Heart left ventricle (tissue), 16 donors: ENCODE measurements at regions not wholly inside any gene's neighbourhood (a gene's known extent, or its start where the extent isn't known, plus 50 kb on each side); places are given as distances from the start of the nearest gene placed in this dataset.

Experiments used
- ATAC-seq, 4 donors: fragments of 200-7000 bp; cut with Tn5 transposase; one replicate each; pipeline ENCODE4 v1.9.1; 2020 to 2022; ENCODE audit warnings: moderate library complexity in 4 of 4, mild to moderate bottlenecking in 3 of 4, moderate number of reproducible peaks in 1 of 4
- DNase-seq, 5 donors: peaks; one replicate each; pipeline ENCODE4 v3.0.0-alpha.2; 2020
- H3K27ac ChIP-seq, 12 donors: fragments of 200-600 bp; sonication (generic) in 4 of 12; one replicate each; pipeline versions ENCODE4 v1.5.0 to v1.8.0; 2016 to 2022; ENCODE audit warnings: mild to moderate bottlenecking in 2 of 12
- H3K27me3 ChIP-seq, 9 donors: fragments of 200-600 bp; sonication (generic) in 2 of 9; one replicate each; pipeline versions ENCODE4 v1.5.1 to v1.8.0; 2016 to 2022; ENCODE audit warnings: mild to moderate bottlenecking in 3 of 9
- H3K36me3 ChIP-seq, 9 donors: fragments of 200-600 bp; sonication (generic) in 2 of 9; one replicate each; pipeline versions ENCODE4 v1.5.0 to v1.8.0; 2018 to 2022; ENCODE audit warnings: mild to moderate bottlenecking in 2 of 9
- H3K4me1 ChIP-seq, 12 donors: fragments of 200-600 bp; sonication (generic) in 4 of 12; one replicate each; pipeline versions ENCODE4 v1.5.0 to v1.8.0; 2016 to 2022; ENCODE audit warnings: mild to moderate bottlenecking in 3 of 12
- H3K4me3 ChIP-seq, 12 donors: fragments of 200-600 bp; sonication (generic) in 4 of 12; one replicate each; pipeline versions ENCODE4 v1.5.0 to v1.8.0; 2017 to 2022; ENCODE audit warnings: mild to moderate bottlenecking in 9 of 12, moderate library complexity in 4 of 12
- H3K9me3 ChIP-seq, 12 donors: fragments of 200-600 bp; sonication (generic) in 4 of 12; one replicate each; pipeline versions ENCODE4 v1.5.0 to v1.8.0; 2016 to 2022; ENCODE audit warnings: mild to moderate bottlenecking in 1 of 12
- POLR2A ChIP-seq, 2 donors: fragments of 450-650 bp; IDR thresholded peaks; one replicate each; pipeline ENCODE4 v1.6.1; 2017; ENCODE audit warnings: antibody characterized with exemption in 2 of 2, mild to moderate bottlenecking in 2 of 2, moderate library complexity in 2 of 2
- WGBS, 4 donors: extraction: QIAGEN DNeasy Blood & Tissue Kit in 2 of 4; methylation state at CpG; one replicate each; pipeline versions ENCODE4 v1.1.5 to v1.1.7; 2013 to 2018; 5-methylcytosine and 5-hydroxymethylcytosine counted together
- intact Hi-C, 10 donors: fragments of 100-400 bp; cut with DNase I; formaldehyde crosslinking; loops; one replicate each; pipeline versions ENCODE4 v1.11.1 to v1.14.2; 2022
- TF ChIP-seq, protein P1 (sequence below), 12 donors: fragments of 200-600 bp; sonication (generic) in 4 of 12; IDR thresholded peaks; one replicate each; pipeline versions ENCODE4 v1.5.0 to v1.8.0; 2018 to 2022; ENCODE audit warnings: antibody characterized with exemption in 12 of 12, mild to moderate bottlenecking in 5 of 12
- donor health status: ischemic (EF 13 %, LVEDD 7.1; RV severe dilation, severe dysfunction).
- donor health status: healthy with polysubstance abuse.
- donor health status: DM: no; HTN: yes; CAD: no.
- donor health status: DM: no; HTN: no; CAD: no.
- donor health status: ischemic (EF 25% LVEDD 6.9; RV normal size, moderate dysfunction).
- donor health status: ischemic (EF 25% LVEDD 5.7; RV mildly dilated, moderate dysfunction).
- donor health status: healthy.
- donor health status: DM: yes; HTN: yes; CAD: no.
- donor health status: ischemic (EF 35%, LVEDD 5.7; RV mildly dilated, moderate dysfunction).
- donor health status: nonischemic (EF 11% LVEDD 7.7; RV severe dilation, severe dysfunction).
- donor health status: DM: yes; HTN: yes; CAD: no.
- donor health status: PGD.
- donor health status: ischemic (EF 29% LVEDD 5.4; RV normal size, mild dysfunction).
- donor health status: nonischemic (EF 23%, LVEDD 6.1; RV moderate dilation, normal function).

GRCh38 chrX:15191830-15192229 is 78.1 kb downstream of the ASB9 start:
- Histone ChIP-seq H3K36me3 (no peaks in the 10 kb centered on the region), H3K27ac (no peak overlapping the region), H3K4me3 (no peak overlapping the region), H3K27me3 (peaks cover 0 to 22% (median 0%) of the 10 kb centered on the region in 9 donors), H3K4me1 (no peaks in the 10 kb centered on the region), H3K9me3 (no peaks in the 10 kb centered on the region)
- intact Hi-C loops: no loop called here
- no peak for DNase-seq
- no peak for TF ChIP-seq POLR2A (IDR thresholded peaks at IDR 0.05)
- TF ChIP-seq, protein P1, sequence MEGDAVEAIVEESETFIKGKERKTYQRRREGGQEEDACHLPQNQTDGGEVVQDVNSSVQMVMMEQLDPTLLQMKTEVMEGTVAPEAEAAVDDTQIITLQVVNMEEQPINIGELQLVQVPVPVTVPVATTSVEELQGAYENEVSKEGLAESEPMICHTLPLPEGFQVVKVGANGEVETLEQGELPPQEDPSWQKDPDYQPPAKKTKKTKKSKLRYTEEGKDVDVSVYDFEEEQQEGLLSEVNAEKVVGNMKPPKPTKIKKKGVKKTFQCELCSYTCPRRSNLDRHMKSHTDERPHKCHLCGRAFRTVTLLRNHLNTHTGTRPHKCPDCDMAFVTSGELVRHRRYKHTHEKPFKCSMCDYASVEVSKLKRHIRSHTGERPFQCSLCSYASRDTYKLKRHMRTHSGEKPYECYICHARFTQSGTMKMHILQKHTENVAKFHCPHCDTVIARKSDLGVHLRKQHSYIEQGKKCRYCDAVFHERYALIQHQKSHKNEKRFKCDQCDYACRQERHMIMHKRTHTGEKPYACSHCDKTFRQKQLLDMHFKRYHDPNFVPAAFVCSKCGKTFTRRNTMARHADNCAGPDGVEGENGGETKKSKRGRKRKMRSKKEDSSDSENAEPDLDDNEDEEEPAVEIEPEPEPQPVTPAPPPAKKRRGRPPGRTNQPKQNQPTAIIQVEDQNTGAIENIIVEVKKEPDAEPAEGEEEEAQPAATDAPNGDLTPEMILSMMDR (IDR thresholded peaks at IDR 0.05): no peak
- no peak for ATAC-seq
- WGBS, 4 donors: 62 to 84% (median 76%) methylated on average over 1 of the region's 1 CpG

- intact Hi-C loops: loop anchor here in 1 of 10 donors (2.0 kb wide), 1 partner anchor 17 kb away; no protein-coding TSS in a partner anchor
- DNase-seq (no peak), ATAC-seq (no peak)
- no peak overlapping the region for H3K4me3 ChIP-seq
- WGBS, 4 donors: 70 to 84% (median 72%) methylated on average over 1 of the region's 1 CpG
- peaks cover 0 to 33% (median 0%) of the 10 kb centered on the region in 9 donors for H3K27me3 ChIP-seq
- no peak for TF ChIP-seq POLR2A (IDR thresholded peaks at IDR 0.05)
- TF ChIP-seq, protein P1 (IDR thresholded peaks at IDR 0.05): no peak
- H3K27ac ChIP-seq: no peak overlapping the region
- H3K36me3 ChIP-seq: no peaks in the 10 kb centered on the region
- H3K4me1 ChIP-seq: no peaks in the 10 kb centered on the region
- no peaks in the 10 kb centered on the region for H3K9me3 ChIP-seq
Observed at GRCh38 chrX:15188039-15188438, 81.8 kb downstream of the ASB9 start.

DNA sequence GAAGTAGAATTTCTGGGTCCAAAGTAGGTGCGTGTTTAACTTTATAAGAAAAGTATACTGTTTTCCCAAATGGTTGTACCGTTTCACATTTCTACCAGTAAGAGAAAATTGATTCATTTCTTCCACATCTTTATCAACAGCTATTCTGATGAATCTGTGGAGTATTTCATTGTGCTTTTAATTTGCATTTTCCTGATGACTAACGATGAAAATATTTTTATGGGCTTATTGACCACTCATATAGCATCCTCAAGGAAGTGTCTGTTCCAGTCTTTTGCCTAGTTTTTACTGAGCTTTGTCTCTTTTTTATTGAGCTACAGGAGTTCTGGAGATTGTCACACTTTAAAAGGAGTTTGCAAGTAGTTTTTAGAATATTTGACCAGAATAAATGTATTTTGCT is 92.6 kb downstream of the ASB9 start:
- WGBS, 4 donors: 60 to 89% (median 75%) methylated on average over 3 of the region's 3 CpGs
- H3K27ac ChIP-seq: no peak overlapping the region

GRCh38 chrX:15173411-15173810 is 96.5 kb downstream of the ASB9 start:
- Histone ChIP-seq H3K27ac (no peak overlapping the region), H3K4me3 (no peak overlapping the region), H3K36me3 (no peaks in the 10 kb centered on the region), H3K4me1 (no peaks in the 10 kb centered on the region), H3K9me3 (no peaks in the 10 kb centered on the region), H3K27me3 (peaks cover 0 to 4% (median 0%) of the 10 kb centered on the region in 9 donors)
- intact Hi-C loops: no loop called here
- 61 to 77% (median 68%) methylated on average over 5 of the region's 5 CpGs for WGBS, 4 donors
- ATAC-seq (no peak), DNase-seq (no peak)
- TF ChIP-seq, protein P1 (IDR thresholded peaks at IDR 0.05): no peak
- no peak for TF ChIP-seq POLR2A (IDR thresholded peaks at IDR 0.05)

More for the DNA sequence above, 92.6 kb downstream of the ASB9 start:
- TF ChIP-seq POLR2A (IDR thresholded peaks at IDR 0.05): no peak
- TF ChIP-seq, protein P1 (IDR thresholded peaks at IDR 0.05): no peak
- ATAC-seq: no peak
- H3K27me3 ChIP-seq: peaks cover 0 to 6% (median 0%) of the 10 kb centered on the region in 9 donors
- no peaks in the 10 kb centered on the region for H3K4me1 ChIP-seq
- no peaks in the 10 kb centered on the region for H3K36me3 ChIP-seq
- DNase-seq: no peak
- H3K4me3 ChIP-seq: no peak overlapping the region
- no peaks in the 10 kb centered on the region for H3K9me3 ChIP-seq
- intact Hi-C loops: no loop called here
